GM12878 (cell line): ENCODE measurements at regions not wholly inside any gene's neighbourhood (a gene's known extent, or its start where the extent isn't known, plus 50 kb on each side); places are given as distances from the start of the nearest gene placed in this dataset.

Source experiments
- BCL11A ChIP-seq: IDR thresholded peaks from 2 replicates; pipeline ENCODE4 v1.6.1; 2011; ENCODE audit warnings: low read depth, low read length
- MXI1 ChIP-seq: fragments of 150-350 bp; IDR thresholded peaks from 2 replicates; pipeline ENCODE4 v1.6.1; 2011; ENCODE audit warnings: low read depth, mild to moderate bottlenecking, inconsistent platforms, low read length, improper control_type of control experiment
- RFX5 ChIP-seq: IDR thresholded peaks from 2 replicates; pipeline ENCODE4 v1.6.1; 2011; ENCODE audit warnings: low read depth, low read length, improper control_type of control experiment
- TF ChIP-seq, protein P1 (sequence below): IDR thresholded peaks from 2 replicates; pipeline ENCODE4 v1.6.1; 2012; ENCODE audit warnings: low read depth, low read length, improper control_type of control experiment
- TF ChIP-seq, protein P2 (sequence below): fragments of 450-650 bp; IDR thresholded peaks from 2 replicates; pipeline ENCODE4 v1.6.1; 2018; ENCODE audit warnings: borderline replicate concordance, mild to moderate bottlenecking; ENCODE audit not compliant: partially characterized antibody
- TF ChIP-seq, protein P3 (sequence below): fragments of 450-650 bp; formaldehyde crosslinking; IDR thresholded peaks from 2 replicates; pipeline ENCODE4 v1.5.0; 2022; ENCODE audit warnings: mild to moderate bottlenecking, missing genetic modification characterization

GRCh38 chr18:76161983-76162382 lies 333.1 kb downstream of the ZNF516 start (continued):
- TF ChIP-seq, protein P1, sequence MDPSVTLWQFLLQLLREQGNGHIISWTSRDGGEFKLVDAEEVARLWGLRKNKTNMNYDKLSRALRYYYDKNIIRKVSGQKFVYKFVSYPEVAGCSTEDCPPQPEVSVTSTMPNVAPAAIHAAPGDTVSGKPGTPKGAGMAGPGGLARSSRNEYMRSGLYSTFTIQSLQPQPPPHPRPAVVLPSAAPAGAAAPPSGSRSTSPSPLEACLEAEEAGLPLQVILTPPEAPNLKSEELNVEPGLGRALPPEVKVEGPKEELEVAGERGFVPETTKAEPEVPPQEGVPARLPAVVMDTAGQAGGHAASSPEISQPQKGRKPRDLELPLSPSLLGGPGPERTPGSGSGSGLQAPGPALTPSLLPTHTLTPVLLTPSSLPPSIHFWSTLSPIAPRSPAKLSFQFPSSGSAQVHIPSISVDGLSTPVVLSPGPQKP = no peak
- TF ChIP-seq RFX5 (no peak), MXI1 (no peak), BCL11A (no peak)
- TF ChIP-seq, protein P2, sequence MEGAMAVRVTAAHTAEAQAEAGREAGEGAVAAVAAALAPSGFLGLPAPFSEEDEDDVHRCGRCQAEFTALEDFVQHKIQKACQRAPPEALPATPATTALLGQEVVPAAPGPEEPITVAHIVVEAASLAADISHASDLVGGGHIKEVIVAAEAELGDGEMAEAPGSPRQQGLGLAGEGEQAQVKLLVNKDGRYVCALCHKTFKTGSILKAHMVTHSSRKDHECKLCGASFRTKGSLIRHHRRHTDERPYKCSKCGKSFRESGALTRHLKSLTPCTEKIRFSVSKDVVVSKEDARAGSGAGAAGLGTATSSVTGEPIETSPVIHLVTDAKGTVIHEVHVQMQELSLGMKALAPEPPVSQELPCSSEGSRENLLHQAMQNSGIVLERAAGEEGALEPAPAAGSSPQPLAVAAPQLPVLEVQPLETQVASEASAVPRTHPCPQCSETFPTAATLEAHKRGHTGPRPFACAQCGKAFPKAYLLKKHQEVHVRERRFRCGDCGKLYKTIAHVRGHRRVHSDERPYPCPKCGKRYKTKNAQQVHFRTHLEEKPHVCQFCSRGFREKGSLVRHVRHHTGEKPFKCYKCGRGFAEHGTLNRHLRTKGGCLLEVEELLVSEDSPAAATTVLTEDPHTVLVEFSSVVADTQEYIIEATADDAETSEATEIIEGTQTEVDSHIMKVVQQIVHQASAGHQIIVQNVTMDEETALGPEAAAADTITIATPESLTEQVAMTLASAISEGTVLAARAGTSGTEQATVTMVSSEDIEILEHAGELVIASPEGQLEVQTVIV = no peak
- TF ChIP-seq, protein P3, sequence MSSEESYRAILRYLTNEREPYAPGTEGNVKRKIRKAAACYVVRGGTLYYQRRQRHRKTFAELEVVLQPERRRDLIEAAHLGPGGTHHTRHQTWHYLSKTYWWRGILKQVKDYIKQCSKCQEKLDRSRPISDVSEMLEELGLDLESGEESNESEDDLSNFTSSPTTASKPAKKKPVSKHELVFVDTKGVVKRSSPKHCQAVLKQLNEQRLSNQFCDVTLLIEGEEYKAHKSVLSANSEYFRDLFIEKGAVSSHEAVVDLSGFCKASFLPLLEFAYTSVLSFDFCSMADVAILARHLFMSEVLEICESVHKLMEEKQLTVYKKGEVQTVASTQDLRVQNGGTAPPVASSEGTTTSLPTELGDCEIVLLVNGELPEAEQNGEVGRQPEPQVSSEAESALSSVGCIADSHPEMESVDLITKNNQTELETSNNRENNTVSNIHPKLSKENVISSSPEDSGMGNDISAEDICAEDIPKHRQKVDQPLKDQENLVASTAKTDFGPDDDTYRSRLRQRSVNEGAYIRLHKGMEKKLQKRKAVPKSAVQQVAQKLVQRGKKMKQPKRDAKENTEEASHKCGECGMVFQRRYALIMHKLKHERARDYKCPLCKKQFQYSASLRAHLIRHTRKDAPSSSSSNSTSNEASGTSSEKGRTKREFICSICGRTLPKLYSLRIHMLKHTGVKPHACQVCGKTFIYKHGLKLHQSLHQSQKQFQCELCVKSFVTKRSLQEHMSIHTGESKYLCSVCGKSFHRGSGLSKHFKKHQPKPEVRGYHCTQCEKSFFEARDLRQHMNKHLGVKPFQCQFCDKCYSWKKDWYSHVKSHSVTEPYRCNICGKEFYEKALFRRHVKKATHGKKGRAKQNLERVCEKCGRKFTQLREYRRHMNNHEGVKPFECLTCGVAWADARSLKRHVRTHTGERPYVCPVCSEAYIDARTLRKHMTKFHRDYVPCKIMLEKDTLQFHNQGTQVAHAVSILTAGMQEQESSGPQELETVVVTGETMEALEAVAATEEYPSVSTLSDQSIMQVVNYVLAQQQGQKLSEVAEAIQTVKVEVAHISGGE (CRISPR knock-in tag) = no peak
